NB4 (cell line): ENCODE measurements at regions not wholly inside any gene's neighbourhood (a gene's known extent, or its start where the extent isn't known, plus 50 kb on each side); places are given as distances from the start of the nearest gene placed in this dataset.

Source experiments
- DNase-seq: peaks from one replicate; pipeline ENCODE4 v3.0.0; 2010; ENCODE audit warnings: low read depth
- H3K4me3 ChIP-seq: one replicate; pipeline ENCODE4 v1.5.1; 2011; ENCODE audit warnings: mild to moderate bottlenecking, low read depth, low read length, moderate library complexity
- CTCF ChIP-seq: IDR thresholded peaks from one replicate; pipeline ENCODE4 v1.5.1; 2012; ENCODE audit warnings: low read depth, low read length
- MAX ChIP-seq: IDR thresholded peaks from 2 replicates; pipeline ENCODE4 v1.6.1; 2011; ENCODE audit warnings: low read depth, low read length
- MYC ChIP-seq: IDR thresholded peaks from 2 replicates; pipeline ENCODE4 v1.6.1; 2011; ENCODE audit warnings: low read depth, low read length
- POLR2A ChIP-seq: IDR thresholded peaks from 2 replicates; pipeline ENCODE4 v1.6.1; 2011; ENCODE audit warnings: mild to moderate bottlenecking; ENCODE audit not compliant: insufficient read length; ENCODE audit errors: extremely low read depth

- no peak overlapping the region for H3K4me3 ChIP-seq
- TF ChIP-seq CTCF (no peak), MYC (no peak), MAX (no peak), POLR2A (no peak)
- DNase-seq, result no peak
These were observed 107.5 kb upstream of the PDE10A start for GRCh38 chr6:165770397-165771082.

GRCh38 chr6:165769884-165770283, 106.8 kb upstream of the PDE10A start:
- H3K4me3 ChIP-seq, result no peak overlapping the region
- TF ChIP-seq MYC (no peak), MAX (no peak), POLR2A (no peak), CTCF (no peak)
- DNase-seq, result no peak

DNA sequence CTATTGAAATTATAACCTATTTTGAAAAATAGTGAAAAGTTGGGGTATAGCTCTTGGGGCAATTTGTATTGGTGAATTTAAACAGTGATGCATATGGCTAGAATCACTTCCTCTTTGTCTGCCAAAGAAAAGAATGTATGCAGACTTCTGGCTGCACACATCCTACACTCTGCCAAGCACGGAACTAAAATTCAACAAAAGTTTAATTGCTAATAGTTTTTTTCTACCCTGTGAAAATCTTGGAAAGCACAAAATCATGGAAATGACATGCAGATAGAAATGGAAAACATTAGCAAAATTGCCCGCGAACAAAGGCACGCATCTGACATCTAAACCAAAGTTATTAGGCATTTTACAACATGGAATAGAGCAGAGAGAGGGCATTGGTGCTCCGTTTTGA, 106.4 kb upstream of the PDE10A start:
- no peak for DNase-seq
- H3K4me3 ChIP-seq, result no peak overlapping the region
- no peak for TF ChIP-seq CTCF
- TF ChIP-seq MYC, result no peak

DNA sequence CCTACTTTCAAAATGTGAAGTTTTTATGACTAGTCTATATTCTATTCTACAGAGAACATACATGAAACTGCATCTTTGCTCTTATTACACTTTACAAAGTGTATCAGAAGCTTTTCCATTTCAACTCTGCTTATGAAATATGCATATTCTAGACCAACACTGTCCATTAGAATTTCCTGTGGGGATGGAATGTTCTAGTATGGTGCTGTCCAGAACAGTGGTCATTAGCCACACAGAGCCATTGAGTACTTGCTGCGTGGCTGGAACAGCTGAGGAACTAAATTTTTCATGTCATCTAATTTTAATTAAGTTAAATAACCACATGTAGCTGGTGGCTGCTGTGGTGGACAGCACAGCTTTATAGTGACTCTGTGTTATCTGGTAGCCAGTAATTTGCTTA, 105.9 kb upstream of the PDE10A start:
- DNase-seq, result no peak
- H3K4me3 ChIP-seq, result no peak overlapping the region
- TF ChIP-seq MYC (no peak), MAX (no peak), CTCF (no peak), POLR2A (no peak)

DNA sequence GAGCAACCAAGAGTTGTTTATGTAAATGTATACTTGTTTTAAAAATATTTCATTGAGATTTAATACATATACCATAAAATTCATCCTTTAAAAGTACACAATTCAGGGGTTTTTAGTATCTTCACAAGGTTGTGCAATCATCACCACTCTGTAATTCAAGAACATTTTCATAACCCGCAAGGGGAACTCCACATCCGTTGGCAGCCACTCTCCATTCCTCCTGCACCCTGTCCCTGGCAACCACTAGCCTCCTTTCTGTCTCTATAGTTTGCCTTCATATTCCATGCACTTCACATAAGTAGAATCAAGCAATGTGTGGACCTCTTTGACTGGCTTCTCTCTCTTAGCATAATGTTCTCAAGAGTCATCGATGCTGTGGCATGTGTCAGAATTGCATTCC, 104.2 kb upstream of the PDE10A start:
- DNase-seq, result peak; percentile 33
- no peak overlapping the region for H3K4me3 ChIP-seq
- TF ChIP-seq POLR2A (no peak), MYC (no peak), CTCF (no peak), MAX (no peak)

DNA sequence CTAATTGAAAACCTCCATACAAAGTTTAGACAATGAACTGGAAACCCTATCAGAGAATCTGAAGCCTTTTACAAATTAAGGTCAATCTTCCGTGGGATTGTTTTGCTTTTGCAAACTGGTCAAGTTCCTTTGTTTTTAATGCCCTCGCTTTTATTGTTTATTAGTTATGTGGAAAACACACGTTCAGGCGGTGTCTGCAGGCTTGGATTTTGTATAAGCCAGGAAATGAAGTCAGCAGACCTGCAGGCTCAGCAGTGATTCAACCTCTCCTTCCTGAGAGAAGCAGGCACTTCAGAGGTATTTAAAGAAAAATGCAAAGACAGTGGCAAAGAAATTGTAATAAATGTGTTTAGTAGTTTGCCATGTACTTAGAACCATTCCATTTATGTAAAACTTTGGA, 103.4 kb upstream of the PDE10A start:
- no peak for DNase-seq
- H3K4me3 ChIP-seq, result no peak overlapping the region
- TF ChIP-seq CTCF (no peak), MAX (no peak), POLR2A (no peak), MYC (no peak)
